ENCODE measurements at regions not wholly inside any gene's neighbourhood (a gene's known extent, or its start where the extent isn't known, plus 50 kb on each side); places are given as distances from the start of the nearest gene placed in this dataset.

- TF ChIP-seq SCRT1 (tag by site-specific recombination; IDR thresholded peaks at IDR 0.05; ENCODE audit: borderline replicate concordance): no peak
- no peak for TF ChIP-seq INSM2 (tag by site-specific recombination; IDR thresholded peaks at IDR 0.05)
- no peak for TF ChIP-seq ZNF24 (tag by site-specific recombination; IDR thresholded peaks at IDR 0.05)
- TF ChIP-seq ZNF132 (tag by site-specific recombination; IDR thresholded peaks at IDR 0.05; ENCODE audit: borderline replicate concordance): no peak
- no peak for TF ChIP-seq ZNF830 (tag by site-specific recombination; IDR thresholded peaks at IDR 0.05; ENCODE audit: low read depth)
- no peak for TF ChIP-seq ZNF302 (tag by site-specific recombination; IDR thresholded peaks at IDR 0.05; ENCODE audit: low read depth)
- no peak for TF ChIP-seq ZXDB (tag by site-specific recombination; IDR thresholded peaks at IDR 0.05)
- no peak for TF ChIP-seq ZNF10 (tag by site-specific recombination; IDR thresholded peaks at IDR 0.05)
- no peak for TF ChIP-seq ZBTB17 (tag by site-specific recombination; IDR thresholded peaks at IDR 0.05)
- no peak for TF ChIP-seq ZSCAN16 (tag by site-specific recombination; IDR thresholded peaks at IDR 0.05)
- TF ChIP-seq YY2 (tag by site-specific recombination; IDR thresholded peaks at IDR 0.05): no peak
Measured at GRCh38 chr19:30161021-30161655, 211.0 kb upstream of the ZNF536 start (continued).

- H3K9me3 ChIP-seq (ENCODE audit: control insufficient read depth, insufficient read depth, low read depth, low read length): no peaks in the 10 kb centered on the region
- ChIA-PET POLR2A (no interaction called here), CTCF (no interaction called here)
- H3K4me1 ChIP-seq (ENCODE audit: control insufficient read depth, insufficient read depth, low read length): no peaks in the 10 kb centered on the region
- no peak for TF ChIP-seq ZNF670 (tag by site-specific recombination; IDR thresholded peaks at IDR 0.05; ENCODE audit: low read depth)
- TF ChIP-seq ZNF629 (tag by site-specific recombination; IDR thresholded peaks at IDR 0.05): no peak
- no peak for TF ChIP-seq ZNF311 (tag by site-specific recombination; IDR thresholded peaks at IDR 0.05; ENCODE audit: borderline replicate concordance)
- no peak for TF ChIP-seq HOXD13 (CRISPR knock-in tag; IDR thresholded peaks at IDR 0.05; ENCODE audit: borderline replicate concordance)
- TF ChIP-seq PRDM1 (tag by site-specific recombination; IDR thresholded peaks at IDR 0.05): no peak
- no peak for TF ChIP-seq ZNF571 (tag by site-specific recombination; IDR thresholded peaks at IDR 0.05)
- TF ChIP-seq ZNF175 (tag by site-specific recombination; IDR thresholded peaks at IDR 0.05): no peak
- TF ChIP-seq, protein P1, sequence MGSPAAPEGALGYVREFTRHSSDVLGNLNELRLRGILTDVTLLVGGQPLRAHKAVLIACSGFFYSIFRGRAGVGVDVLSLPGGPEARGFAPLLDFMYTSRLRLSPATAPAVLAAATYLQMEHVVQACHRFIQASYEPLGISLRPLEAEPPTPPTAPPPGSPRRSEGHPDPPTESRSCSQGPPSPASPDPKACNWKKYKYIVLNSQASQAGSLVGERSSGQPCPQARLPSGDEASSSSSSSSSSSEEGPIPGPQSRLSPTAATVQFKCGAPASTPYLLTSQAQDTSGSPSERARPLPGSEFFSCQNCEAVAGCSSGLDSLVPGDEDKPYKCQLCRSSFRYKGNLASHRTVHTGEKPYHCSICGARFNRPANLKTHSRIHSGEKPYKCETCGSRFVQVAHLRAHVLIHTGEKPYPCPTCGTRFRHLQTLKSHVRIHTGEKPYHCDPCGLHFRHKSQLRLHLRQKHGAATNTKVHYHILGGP (tag by site-specific recombination; IDR thresholded peaks at IDR 0.05): no peak
- TF ChIP-seq, protein P2, sequence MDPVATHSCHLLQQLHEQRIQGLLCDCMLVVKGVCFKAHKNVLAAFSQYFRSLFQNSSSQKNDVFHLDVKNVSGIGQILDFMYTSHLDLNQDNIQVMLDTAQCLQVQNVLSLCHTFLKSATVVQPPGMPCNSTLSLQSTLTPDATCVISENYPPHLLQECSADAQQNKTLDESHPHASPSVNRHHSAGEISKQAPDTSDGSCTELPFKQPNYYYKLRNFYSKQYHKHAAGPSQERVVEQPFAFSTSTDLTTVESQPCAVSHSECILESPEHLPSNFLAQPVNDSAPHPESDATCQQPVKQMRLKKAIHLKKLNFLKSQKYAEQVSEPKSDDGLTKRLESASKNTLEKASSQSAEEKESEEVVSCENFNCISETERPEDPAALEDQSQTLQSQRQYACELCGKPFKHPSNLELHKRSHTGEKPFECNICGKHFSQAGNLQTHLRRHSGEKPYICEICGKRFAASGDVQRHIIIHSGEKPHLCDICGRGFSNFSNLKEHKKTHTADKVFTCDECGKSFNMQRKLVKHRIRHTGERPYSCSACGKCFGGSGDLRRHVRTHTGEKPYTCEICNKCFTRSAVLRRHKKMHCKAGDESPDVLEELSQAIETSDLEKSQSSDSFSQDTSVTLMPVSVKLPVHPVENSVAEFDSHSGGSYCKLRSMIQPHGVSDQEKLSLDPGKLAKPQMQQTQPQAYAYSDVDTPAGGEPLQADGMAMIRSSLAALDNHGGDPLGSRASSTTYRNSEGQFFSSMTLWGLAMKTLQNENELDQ (tag by site-specific recombination; IDR thresholded peaks at IDR 0.05; ENCODE audit: low read depth): no peak
- TF ChIP-seq ZNF707 (tag by site-specific recombination; IDR thresholded peaks at IDR 0.05): no peak
- TF ChIP-seq ZNF239 (tag by site-specific recombination; IDR thresholded peaks at IDR 0.05): no peak
- TF ChIP-seq ZNF785 (tag by site-specific recombination; IDR thresholded peaks at IDR 0.05): no peak
- TF ChIP-seq KLF8 (tag by site-specific recombination; IDR thresholded peaks at IDR 0.05): no peak
- no peak for TF ChIP-seq HIC1 (tag by site-specific recombination; IDR thresholded peaks at IDR 0.05)
- TF ChIP-seq, protein P3, sequence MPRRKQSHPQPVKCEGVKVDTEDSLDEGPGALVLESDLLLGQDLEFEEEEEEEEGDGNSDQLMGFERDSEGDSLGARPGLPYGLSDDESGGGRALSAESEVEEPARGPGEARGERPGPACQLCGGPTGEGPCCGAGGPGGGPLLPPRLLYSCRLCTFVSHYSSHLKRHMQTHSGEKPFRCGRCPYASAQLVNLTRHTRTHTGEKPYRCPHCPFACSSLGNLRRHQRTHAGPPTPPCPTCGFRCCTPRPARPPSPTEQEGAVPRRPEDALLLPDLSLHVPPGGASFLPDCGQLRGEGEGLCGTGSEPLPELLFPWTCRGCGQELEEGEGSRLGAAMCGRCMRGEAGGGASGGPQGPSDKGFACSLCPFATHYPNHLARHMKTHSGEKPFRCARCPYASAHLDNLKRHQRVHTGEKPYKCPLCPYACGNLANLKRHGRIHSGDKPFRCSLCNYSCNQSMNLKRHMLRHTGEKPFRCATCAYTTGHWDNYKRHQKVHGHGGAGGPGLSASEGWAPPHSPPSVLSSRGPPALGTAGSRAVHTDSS (tag by site-specific recombination; IDR thresholded peaks at IDR 0.05): no peak
- H3K27ac ChIP-seq (ENCODE audit: extremely low read depth, low read depth, low read length): no peak overlapping the region
- no peak overlapping the region for H3K4me3 ChIP-seq (ENCODE audit: low read depth, low read length)
- H3K36me3 ChIP-seq (ENCODE audit: control insufficient read depth in 2 of 2, insufficient read depth in 1 of 2, low read length in 2 of 2): no peaks in the 10 kb centered on the region
Measured at GRCh38 chr19:30161770-30162169, 210.4 kb upstream of the ZNF536 start.
